ENCODE measurements at regions not wholly inside any gene's neighbourhood (a gene's known extent, or its start where the extent isn't known, plus 50 kb on each side); places are given as distances from the start of the nearest gene placed in this dataset.

DNA sequence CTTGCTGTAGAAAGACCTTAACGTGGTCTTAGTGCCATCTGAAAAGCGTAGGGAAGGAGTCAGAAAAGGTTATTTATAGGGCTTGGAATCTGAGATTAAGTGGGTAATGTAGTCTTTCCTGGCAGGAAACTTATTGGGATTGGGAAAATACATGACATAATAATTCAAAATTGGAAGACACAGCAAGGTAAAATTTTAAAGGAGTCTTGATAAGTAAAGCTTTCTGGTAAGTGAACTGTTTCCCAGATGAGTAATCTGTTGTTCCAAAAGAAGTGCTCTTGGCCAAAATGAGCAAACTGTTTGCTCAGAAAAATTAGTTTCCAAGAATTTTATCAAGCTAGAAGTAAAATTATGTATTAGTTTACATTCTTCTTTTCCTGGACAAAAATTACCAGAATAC lies 149.3 kb upstream of the TMTC2 start:
- no peak overlapping the region for H3K9ac ChIP-seq (replicated peaks in 1 of 4; ENCODE audit: extremely low read depth in 1 of 4, low read depth in 3 of 4, low read length in 3 of 4)
- no peaks in the 10 kb centered on the region for H3K79me1 ChIP-seq (ENCODE audit: low read depth, low read length)
- TF ChIP-seq BACH1 (IDR thresholded peaks at IDR 0.05; ENCODE audit: low read length) (no peak), CHD1 (IDR thresholded peaks at IDR 0.05; ENCODE audit: low read depth, low read length) (no peak), SAP30 (IDR thresholded peaks at IDR 0.05; ENCODE audit: insufficient read depth, insufficient replicate concordance, low read length) (no peak), JUND (IDR thresholded peaks at IDR 0.05; ENCODE audit: low read length) (no peak), MAFK (IDR thresholded peaks at IDR 0.05; ENCODE audit: low read depth, low read length) (no peak), GABPA (IDR thresholded peaks at IDR 0.05; ENCODE audit: borderline replicate concordance, insufficient read depth, low read length) (no peak), POU5F1 (IDR thresholded peaks at IDR 0.05; ENCODE audit: low read depth, low read length) (no peak), TAF7 (optimal IDR thresholded peaks at IDR 0.05; ENCODE audit: borderline replicate concordance, low read depth, low read length) (no peak), RBBP5 (IDR thresholded peaks at IDR 0.05; ENCODE audit: borderline replicate concordance, low read depth, low read length) (no peak), KDM5A (IDR thresholded peaks at IDR 0.05; ENCODE audit: low read length) (no peak), EP300 (IDR thresholded peaks at IDR 0.05; ENCODE audit: borderline replicate concordance in 1 of 2, low read depth in 2 of 2, low read length in 2 of 2) (no peak)
- TF ChIP-seq, protein P1, sequence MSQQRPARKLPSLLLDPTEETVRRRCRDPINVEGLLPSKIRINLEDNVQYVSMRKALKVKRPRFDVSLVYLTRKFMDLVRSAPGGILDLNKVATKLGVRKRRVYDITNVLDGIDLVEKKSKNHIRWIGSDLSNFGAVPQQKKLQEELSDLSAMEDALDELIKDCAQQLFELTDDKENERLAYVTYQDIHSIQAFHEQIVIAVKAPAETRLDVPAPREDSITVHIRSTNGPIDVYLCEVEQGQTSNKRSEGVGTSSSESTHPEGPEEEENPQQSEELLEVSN (IDR thresholded peaks at IDR 0.05) = no peak
- no peak overlapping the region for H2BK15ac ChIP-seq (ENCODE audit: low read length)
- H3K79me2 ChIP-seq (ENCODE audit: control insufficient read depth in 1 of 2, insufficient read depth in 2 of 2, low read length in 2 of 2) = no peaks in the 10 kb centered on the region
- H4K20me1 ChIP-seq (replicated peaks in 1 of 2; ENCODE audit: control insufficient read depth in 1 of 2, insufficient read depth in 2 of 2, low read length in 2 of 2) = no peaks in the 10 kb centered on the region
- FAIRE-seq (no peak), DNase-seq (ENCODE audit: low read depth in 1 of 2, low spot score in 2 of 2) (no peak)
- WGBS, 2 experiments (ENCODE audit: extremely low coverage in 1 of 2, insufficient coverage in 1 of 2, insufficient read length in 1 of 2, insufficient replicate concordance in 2 of 2, low coverage in 1 of 2, low lambda C conversion rate in 2 of 2, missing lambda C conversion rate in 1 of 2) = 85% methylated on average over 2 of the region's 2 CpGs; no CpG with 5 or more reads in 1 of the 2 experiments
- no peaks in the 10 kb centered on the region for H3K4me1 ChIP-seq (replicated peaks in 1 of 4; ENCODE audit: control insufficient read depth in 3 of 4, insufficient read depth in 4 of 4, low read length in 3 of 4)
- H3K14ac ChIP-seq (ENCODE audit: insufficient read length) = no peak overlapping the region
- no peak overlapping the region for H3K27ac ChIP-seq (ENCODE audit: low read depth, low read length)
- H2BK12ac ChIP-seq (ENCODE audit: low read depth, low read length) = no peak overlapping the region
- no peak overlapping the region for H2BK20ac ChIP-seq (ENCODE audit: low read length)
- no peak overlapping the region for H3K56ac ChIP-seq (replicated peaks; ENCODE audit: insufficient read length, low read depth, low read length)
- no peak overlapping the region for H2AK5ac ChIP-seq (ENCODE audit: low read depth, low read length)
- H3K4ac ChIP-seq (replicated peaks; ENCODE audit: insufficient read length, low read depth, low read length) = no peak overlapping the region
- H4K8ac ChIP-seq (ENCODE audit: extremely low read depth, insufficient read depth, low read length) = no peak overlapping the region
- no peak overlapping the region for H2BK5ac ChIP-seq (ENCODE audit: low read depth, low read length)
- no peak overlapping the region for H3K4me2 ChIP-seq (ENCODE audit: insufficient read depth in 1 of 2, low read depth in 2 of 2, low read length in 2 of 2)
- CTCF ChIA-PET (ENCODE audit: partially characterized antibody) = no interaction called here
- no peak overlapping the region for H4K5ac ChIP-seq (ENCODE audit: insufficient read length, low read depth, low read length)
- H3K27me3 ChIP-seq (replicated peaks in 1 of 4; ENCODE audit: control insufficient read depth in 3 of 4, extremely low read depth in 1 of 4, insufficient read depth in 3 of 4, low read length in 3 of 4) = no peaks in the 10 kb centered on the region
- no peak overlapping the region for H3K4me3 ChIP-seq (ENCODE audit: extremely low read depth in 1 of 4, insufficient read depth in 2 of 4, low read depth in 3 of 4, low read length in 4 of 4)
- H4K91ac ChIP-seq (replicated peaks; ENCODE audit: insufficient read length, low read length) = no peak overlapping the region
- POLR2A ChIA-PET (ENCODE audit: partially characterized antibody) = no interaction called here
- no peaks in the 10 kb centered on the region for H3K36me3 ChIP-seq (ENCODE audit: control insufficient read depth in 2 of 4, insufficient read depth in 4 of 4, low read length in 3 of 4)
- H2AFZ ChIP-seq (ENCODE audit: low read length) = no peak overlapping the region
- no peaks in the 10 kb centered on the region for H3K9me3 ChIP-seq (ENCODE audit: insufficient read depth in 2 of 2, low read depth in 1 of 2, low read length in 1 of 2)
- H3K18ac ChIP-seq (ENCODE audit: extremely low read depth, low read length) = no peak overlapping the region
- no peak overlapping the region for H3K23ac ChIP-seq (ENCODE audit: insufficient read length)
- H2BK120ac ChIP-seq (replicated peaks; ENCODE audit: low read depth, low read length) = no peak overlapping the region
- no peaks in the 10 kb centered on the region for H3K23me2 ChIP-seq (ENCODE audit: low read depth, low read length)
